Stomach (tissue), 8 donors: ENCODE measurements at regions not wholly inside any gene's neighbourhood (a gene's known extent, or its start where the extent isn't known, plus 50 kb on each side); places are given as distances from the start of the nearest gene placed in this dataset.
A peak's percentile ranks its signal among the peaks of the same experiment; 100 is the strongest.

ENCODE experiments used
- DNase-seq, 2 donors: peaks; one replicate each; pipeline versions ENCODE4 v3.0.0 to v3.0.0-alpha.2; 2013 to 2019
- H3K27ac ChIP-seq, 5 donors: fragments of 200-600 bp in 4 of 5; sonication (generic) in 4 of 5; one replicate each; pipeline ENCODE4 v1.5.1; 2013 to 2019; ENCODE audit warnings: mild to moderate bottlenecking in 1 of 5, moderate library complexity in 1 of 5
- H3K27me3 ChIP-seq, 3 donors: fragments of 200-600 bp; sonication (generic); one replicate each; pipeline ENCODE4 v1.5.1; 2017 to 2019; ENCODE audit warnings: mixed run types in 1 of 3
- H3K36me3 ChIP-seq, 4 donors: fragments of 200-600 bp; sonication (generic); 1 replicate in 3 of 4; 2 replicates in 1 of 4; pipeline ENCODE4 v1.5.1; 2016 to 2019
- H3K4me1 ChIP-seq, 4 donors: fragments of 200-600 bp; sonication (generic); one replicate each; pipeline ENCODE4 v1.5.1; 2016 to 2019
- H3K4me3 ChIP-seq, 4 donors: fragments of 200-600 bp; sonication (generic) in 3 of 4; one replicate each; pipeline ENCODE4 v1.5.1; 2016 to 2019; ENCODE audit warnings: mild to moderate bottlenecking in 1 of 4
- H3K9me3 ChIP-seq, 4 donors: fragments of 200-600 bp; sonication (generic); one replicate each; pipeline ENCODE4 v1.5.1; 2016 to 2019
- CTCF ChIP-seq, 7 experiments: fragments of 450-650 bp in 4 of 7; fragments of 200-600 bp in 3 of 7; sonication (generic) in 3 of 7; IDR thresholded peaks; one replicate each; pipeline ENCODE4 v1.5.1; 2016 to 2019; ENCODE audit warnings: antibody characterized with exemption in 7 of 7, control low read depth in 2 of 7, mild to moderate bottlenecking in 1 of 7
- EP300 ChIP-seq: sonication (generic); formaldehyde crosslinking; IDR thresholded peaks from one replicate; pipeline ENCODE4 v1.6.1; 2017; ENCODE audit warnings: antibody characterized with exemption
- POLR2A ChIP-seq, 4 donors: fragments of 450-650 bp; IDR thresholded peaks; one replicate each; pipeline ENCODE4 v1.6.1; 2016; ENCODE audit warnings: antibody characterized with exemption in 4 of 4, control low read depth in 2 of 4, mild to moderate bottlenecking in 1 of 4, moderate library complexity in 1 of 4
- POLR2AphosphoS5 ChIP-seq, 3 donors: sonication (generic); formaldehyde crosslinking; IDR thresholded peaks; one replicate each; pipeline ENCODE4 v1.6.1; 2016; ENCODE audit warnings: antibody characterized with exemption in 3 of 3
- whole genome bisulfite sequencing, 5 donors: extraction: QIAGEN DNeasy Blood & Tissue Kit in 3 of 5; methylation state at CpG; one replicate each; pipeline versions ENCODE4 v1.1.5 to v1.1.7; 2013 to 2018; 5-methylcytosine and 5-hydroxymethylcytosine counted together
- intact Hi-C: fragments of 100-400 bp; cut with DNase I; formaldehyde crosslinking; loops from one replicate; pipeline ENCODE4 v1.15.1; 2023; ENCODE audit warnings: low total_unique reads
- donor health status: healthy with polysubstance abuse.
- donor health status: Bipolar disorder and iron deficiency.
- donor health status: healthy.

- DNase-seq: no peak
- no peak overlapping the region for H3K27ac ChIP-seq
- no peak for TF ChIP-seq POLR2A (IDR thresholded peaks at IDR 0.05)
- TF ChIP-seq POLR2AphosphoS5 (IDR thresholded peaks at IDR 0.05): no peak
- TF ChIP-seq EP300: no peak
- TF ChIP-seq CTCF (IDR thresholded peaks at IDR 0.05): no peak
- WGBS, 5 donors: 83 to 92% (median 89%) methylated on average over 4 of the region's 4 CpGs
- no peaks in the 10 kb centered on the region for H3K36me3 ChIP-seq
- H3K4me3 ChIP-seq: no peak overlapping the region
- H3K27me3 ChIP-seq: no peaks in the 10 kb centered on the region
- H3K9me3 ChIP-seq: no peaks in the 10 kb centered on the region
- intact Hi-C loops: no loop called here
- H3K4me1 ChIP-seq: no peaks in the 10 kb centered on the region
Measured at GRCh38 chr2:5412001-5412400, 280.2 kb upstream of the SOX11 start.

GRCh38 chr2:5433855-5434254, 258.3 kb upstream of the SOX11 start:
- WGBS, 5 donors: 10 to 37% (median 23%) methylated on average over 2 of the region's 2 CpGs
- no peaks in the 10 kb centered on the region for H3K27me3 ChIP-seq
- H3K4me1 ChIP-seq: no peaks in the 10 kb centered on the region
- DNase-seq: peak in 1 of 2 donors; percentile 15
- intact Hi-C loops: no loop called here
- no peak overlapping the region for H3K27ac ChIP-seq
- TF ChIP-seq CTCF (IDR thresholded peaks at IDR 0.05) (no peak), EP300 (no peak), POLR2A (IDR thresholded peaks at IDR 0.05) (no peak), POLR2AphosphoS5 (IDR thresholded peaks at IDR 0.05) (no peak)
- no peak overlapping the region for H3K4me3 ChIP-seq
- no peaks in the 10 kb centered on the region for H3K9me3 ChIP-seq
- H3K36me3 ChIP-seq: no peaks in the 10 kb centered on the region

- 88 to 91% (median 90%) methylated on average over 4 of the region's 4 CpGs for WGBS, 5 donors
- Histone ChIP-seq H3K27ac (no peak overlapping the region), H3K27me3 (no peaks in the 10 kb centered on the region), H3K9me3 (no peaks in the 10 kb centered on the region), H3K4me3 (no peak overlapping the region), H3K36me3 (no peaks in the 10 kb centered on the region), H3K4me1 (no peaks in the 10 kb centered on the region)
- no peak for DNase-seq
- intact Hi-C loops: no loop called here
- TF ChIP-seq POLR2A (IDR thresholded peaks at IDR 0.05) (no peak), CTCF (IDR thresholded peaks at IDR 0.05) (no peak), EP300 (no peak), POLR2AphosphoS5 (IDR thresholded peaks at IDR 0.05) (no peak)
Measured at GRCh38 chr2:5437375-5437774, 254.8 kb upstream of the SOX11 start.

- Histone ChIP-seq H3K27ac (no peak overlapping the region), H3K36me3 (no peaks in the 10 kb centered on the region), H3K9me3 (no peaks in the 10 kb centered on the region), H3K27me3 (no peaks in the 10 kb centered on the region), H3K4me1 (no peaks in the 10 kb centered on the region), H3K4me3 (no peak overlapping the region)
- intact Hi-C loops: no loop called here
- no peak for DNase-seq
- 67 to 100% (median 98%) methylated on average over 1 of the region's 1 CpG for WGBS, 5 donors
- no peak for TF ChIP-seq POLR2A (IDR thresholded peaks at IDR 0.05)
- no peak for TF ChIP-seq CTCF (IDR thresholded peaks at IDR 0.05)
- TF ChIP-seq EP300: no peak
- TF ChIP-seq POLR2AphosphoS5 (IDR thresholded peaks at IDR 0.05): no peak
Measured at GRCh38 chr2:5440174-5440573, 252.0 kb upstream of the SOX11 start.
